CD4-positive, alpha-beta T cell treated with Interleukin-1 beta for 1 hour (primary cell): ENCODE measurements at regions not wholly inside any gene's neighbourhood (a gene's known extent, or its start where the extent isn't known, plus 50 kb on each side); places are given as distances from the start of the nearest gene placed in this dataset.
"Not testable (repeated sequence)": the region's sequence is repeated elsewhere in the genome, so short reads cannot be mapped to it uniquely, and the experiment has no call there.

Experiments
- DNase-seq, 2 donors: peaks; one replicate each; pipeline ENCODE4 v3.0.0-alpha.2; 2020 to 2022

DNA sequence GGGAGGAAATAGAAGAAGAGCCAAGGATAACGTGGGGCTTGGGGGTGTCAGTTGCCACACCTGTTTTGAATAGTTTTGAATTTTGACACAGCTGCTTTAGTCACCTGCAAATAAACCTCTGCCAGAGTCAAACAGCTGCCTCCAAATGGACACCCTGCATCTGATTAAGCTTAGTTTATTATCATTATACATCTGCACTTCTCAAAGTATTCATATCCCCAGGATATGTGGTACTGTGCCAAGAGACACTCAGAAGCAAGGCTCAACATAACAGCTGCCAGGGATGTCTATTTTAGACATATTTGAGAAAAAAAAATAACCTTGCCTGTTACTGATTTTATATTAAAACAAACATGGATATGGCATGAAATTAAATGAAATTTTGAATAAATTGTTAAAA, 122.5 kb upstream of the WDR75 start:
- DNase-seq: no peak

DNA sequence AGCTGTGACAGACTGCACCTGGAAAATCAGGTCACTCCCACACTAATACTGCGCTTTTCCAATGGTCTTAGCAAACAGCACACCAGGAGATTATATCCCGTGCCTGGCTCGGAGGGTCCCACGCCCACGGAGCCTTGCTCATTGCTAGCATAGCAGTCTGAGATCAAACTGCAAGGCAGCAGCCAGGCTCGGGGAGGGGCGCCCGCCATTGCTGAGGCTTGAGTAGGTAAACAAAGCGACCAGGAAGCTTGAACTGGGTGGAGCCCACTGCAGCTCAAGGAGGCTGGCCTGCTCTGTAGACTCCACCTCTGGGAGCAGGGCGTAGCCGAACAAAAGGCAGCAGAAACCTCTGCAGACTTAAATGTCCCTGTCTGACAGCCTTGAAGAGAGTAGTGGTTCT, 121.8 kb upstream of the WDR75 start:
- DNase-seq: not testable (repeated sequence)

DNA sequence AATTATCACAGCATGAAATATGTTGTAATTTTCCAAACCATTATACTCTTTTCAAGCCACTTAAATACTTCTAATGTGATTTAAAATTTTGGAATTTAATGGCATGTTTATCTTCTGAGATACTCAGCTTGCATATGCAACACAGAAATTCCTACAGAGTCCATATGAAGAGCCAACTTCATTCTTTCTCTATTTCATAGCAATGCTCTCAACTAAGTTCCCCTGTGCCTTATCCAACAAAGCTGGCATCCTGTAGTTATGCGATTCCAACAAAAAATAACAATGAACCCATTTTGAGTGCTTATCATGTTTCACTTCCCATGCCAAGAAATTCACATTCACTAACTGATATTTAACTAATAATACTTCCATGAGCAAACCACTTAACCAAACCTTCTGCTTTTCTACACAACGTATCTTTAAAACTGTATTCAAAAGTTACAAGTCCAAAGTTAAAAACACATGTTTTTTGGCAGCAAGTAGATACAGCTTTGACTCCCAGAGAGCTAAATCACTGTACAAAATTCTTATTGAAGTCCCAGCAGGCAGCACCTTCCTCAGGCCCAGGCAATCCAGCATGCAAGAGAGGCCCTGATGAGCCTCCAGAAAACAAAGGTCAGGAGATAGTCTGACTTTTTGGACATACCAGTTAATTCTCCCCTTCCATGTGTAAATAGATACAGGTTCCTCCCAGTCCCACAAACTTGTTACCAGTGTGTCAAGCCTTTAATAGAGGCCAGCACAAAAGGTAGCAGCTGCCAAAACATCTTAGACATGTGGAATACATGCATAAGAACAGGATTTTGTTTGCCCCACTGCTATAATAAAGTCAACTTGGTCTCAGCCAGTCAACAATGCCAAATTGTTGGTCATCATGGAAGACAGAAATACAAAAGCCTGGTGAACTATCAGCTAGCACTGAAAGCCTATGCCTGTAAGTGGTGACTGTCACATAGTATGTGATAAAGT, 113.1 kb upstream of the WDR75 start:
- no peak for DNase-seq

DNA sequence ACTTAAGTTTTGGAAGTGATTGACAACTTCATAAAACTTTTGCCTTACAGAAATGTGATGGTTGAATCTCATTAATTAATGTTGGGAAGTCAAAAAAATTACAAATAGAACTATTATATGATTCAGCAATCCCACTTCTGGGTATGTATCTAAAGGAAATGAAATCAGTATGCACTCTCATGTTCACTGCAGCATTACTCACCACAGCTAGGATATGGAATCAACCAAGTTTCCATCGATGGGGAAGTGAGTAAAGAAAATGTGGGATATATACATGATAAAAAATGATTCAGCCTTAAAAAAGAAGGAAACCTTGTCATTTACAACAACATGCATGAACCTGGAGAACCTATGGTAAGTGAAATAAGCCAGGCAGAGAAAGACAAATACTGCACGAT, 112.4 kb upstream of the WDR75 start:
- no peak for DNase-seq

DNA sequence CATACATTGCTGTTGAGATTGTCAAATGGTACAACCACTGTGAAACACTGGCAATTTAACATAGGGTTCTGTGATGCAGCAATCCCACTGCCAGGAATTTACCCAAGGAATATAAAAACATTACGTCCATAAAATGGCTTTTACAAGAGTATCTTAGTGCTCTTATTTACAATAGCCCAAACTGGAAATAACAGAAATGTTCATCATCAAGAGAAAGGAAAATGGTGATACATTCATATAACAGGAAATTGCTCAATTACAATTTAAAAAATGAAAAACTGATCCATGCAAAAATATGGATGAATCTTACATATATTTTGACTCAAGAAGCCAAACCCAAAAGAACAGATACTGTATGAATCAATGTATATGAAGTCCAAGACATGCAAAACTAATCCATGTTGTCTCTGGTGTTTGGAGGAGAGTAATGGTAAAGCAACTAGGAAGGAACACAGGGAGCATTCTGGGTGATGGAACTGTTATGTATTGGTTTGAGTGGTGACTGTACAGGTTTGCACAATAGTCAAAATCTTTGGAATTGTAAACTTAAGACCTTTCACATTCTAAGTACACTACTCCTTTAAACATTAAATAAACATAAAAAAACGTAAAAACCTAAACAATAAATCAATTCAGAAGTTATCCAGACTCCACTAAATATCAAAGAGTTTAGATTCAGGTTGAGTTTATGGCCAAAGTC, 104.8 kb upstream of the WDR75 start:
- DNase-seq: no peak

DNA sequence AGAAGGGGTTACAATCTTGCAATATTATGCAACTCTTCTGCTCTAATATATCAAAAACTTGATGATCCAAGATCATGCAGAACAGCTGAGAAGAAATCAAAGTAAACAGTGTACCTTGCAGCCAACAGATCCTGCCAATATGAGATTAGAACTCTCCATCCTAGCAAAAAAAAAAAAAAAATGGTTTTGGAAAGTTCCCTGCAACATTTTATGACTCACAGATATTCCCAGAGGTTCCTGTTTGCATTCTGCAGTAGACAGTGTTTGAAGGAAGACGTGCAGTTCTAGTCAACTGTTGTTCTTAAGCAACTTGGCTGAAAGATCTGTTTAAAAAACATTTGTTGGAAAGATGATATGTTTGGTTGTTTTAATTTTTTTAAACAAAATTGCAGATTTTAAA, 103.6 kb upstream of the WDR75 start:
- no peak for DNase-seq

DNA sequence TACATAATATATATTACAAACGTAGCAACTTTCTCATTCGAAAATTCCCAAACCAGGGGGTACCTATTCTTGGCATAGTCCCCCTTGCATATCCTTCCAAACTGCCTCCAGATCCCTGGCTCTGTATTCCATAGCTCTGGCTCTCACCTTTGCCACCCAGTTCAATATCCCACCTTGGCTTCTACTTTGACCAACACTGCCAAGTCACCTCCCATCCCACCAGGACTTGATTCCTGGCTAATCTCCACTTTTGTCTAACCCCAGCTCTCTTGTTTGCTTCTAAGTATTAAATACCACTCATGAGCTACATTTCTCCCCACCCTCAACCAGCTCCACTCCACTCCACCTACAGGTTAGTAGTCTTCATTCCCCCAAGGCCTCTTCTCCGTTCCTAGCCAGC, 103.2 kb upstream of the WDR75 start:
- DNase-seq: no peak

DNA sequence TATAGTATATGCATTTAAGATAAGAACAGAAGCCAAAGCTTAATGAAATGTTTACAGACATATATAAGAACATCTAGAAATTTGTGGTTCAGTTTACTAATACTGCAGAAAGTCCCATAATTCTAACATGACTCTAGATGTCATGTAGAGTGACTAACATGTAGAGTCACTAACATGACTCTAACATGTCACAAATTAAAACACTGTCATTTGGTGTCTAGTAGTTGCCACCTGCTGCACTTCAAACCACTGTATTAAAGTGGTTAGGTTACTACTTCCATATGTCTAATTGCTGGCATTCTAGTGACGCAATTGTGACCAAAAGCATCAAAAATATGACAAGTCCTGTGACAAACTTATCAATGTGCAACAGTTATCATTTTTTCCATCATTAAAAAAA, 100.2 kb upstream of the WDR75 start:
- no peak for DNase-seq

DNA sequence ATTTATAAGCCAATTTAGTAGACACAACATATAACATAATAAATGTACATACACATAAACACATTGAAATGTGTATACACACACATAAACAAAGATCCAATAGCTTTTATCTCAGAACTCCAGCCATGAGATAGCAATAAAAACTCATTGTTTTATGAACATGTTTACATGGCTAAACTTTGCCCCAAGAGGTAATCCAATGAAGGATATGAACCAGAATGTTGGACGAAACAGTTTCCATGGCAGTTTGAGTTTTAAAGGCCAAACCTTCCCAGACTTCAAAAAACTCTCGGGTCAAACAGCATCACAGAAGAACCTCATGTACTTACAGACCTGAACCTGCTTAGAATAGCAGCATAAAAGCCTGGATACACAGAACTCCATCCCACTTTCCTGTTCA, 97.2 kb upstream of the WDR75 start:
- DNase-seq: no peak

DNA sequence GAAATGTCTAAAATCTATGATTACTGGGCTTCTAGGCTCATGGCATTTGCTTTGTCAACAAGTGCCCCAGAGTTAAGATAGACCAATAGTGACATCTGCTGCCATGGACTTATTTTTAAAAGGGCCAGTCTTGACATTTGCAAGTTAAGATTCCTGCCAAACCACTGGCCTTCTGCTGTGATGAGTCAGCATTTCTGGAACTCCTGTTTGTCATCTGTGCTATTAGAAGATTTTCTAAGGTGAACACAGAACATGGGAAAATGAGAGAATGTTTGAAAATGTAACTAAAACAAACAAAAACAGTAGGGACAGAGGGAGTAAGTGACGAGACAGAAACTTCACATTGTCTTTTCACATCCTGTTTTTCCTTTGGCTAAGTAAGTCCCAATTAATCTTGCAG, 93.7 kb upstream of the WDR75 start:
- DNase-seq: peak in 1 of 2 donors; percentile 60

DNA sequence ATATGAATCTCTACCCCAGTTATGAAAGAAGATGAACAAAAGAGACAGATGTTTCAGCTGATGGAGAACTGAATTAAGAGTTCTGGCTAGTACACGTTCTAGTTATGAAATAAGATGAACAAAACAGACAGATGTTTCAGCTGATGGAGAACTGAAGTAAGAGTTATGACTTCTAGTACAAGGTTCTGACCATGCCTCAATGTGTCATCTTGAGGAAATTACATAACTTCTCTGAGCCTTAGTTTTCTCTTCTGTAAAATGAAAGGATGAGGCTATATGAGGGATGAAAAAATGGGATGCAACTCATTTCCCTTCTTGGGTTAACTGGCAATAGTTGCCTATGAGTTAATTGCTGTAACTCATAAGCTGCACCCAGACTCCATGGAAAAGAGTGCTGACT, 92.9 kb upstream of the WDR75 start:
- DNase-seq: no peak

DNA sequence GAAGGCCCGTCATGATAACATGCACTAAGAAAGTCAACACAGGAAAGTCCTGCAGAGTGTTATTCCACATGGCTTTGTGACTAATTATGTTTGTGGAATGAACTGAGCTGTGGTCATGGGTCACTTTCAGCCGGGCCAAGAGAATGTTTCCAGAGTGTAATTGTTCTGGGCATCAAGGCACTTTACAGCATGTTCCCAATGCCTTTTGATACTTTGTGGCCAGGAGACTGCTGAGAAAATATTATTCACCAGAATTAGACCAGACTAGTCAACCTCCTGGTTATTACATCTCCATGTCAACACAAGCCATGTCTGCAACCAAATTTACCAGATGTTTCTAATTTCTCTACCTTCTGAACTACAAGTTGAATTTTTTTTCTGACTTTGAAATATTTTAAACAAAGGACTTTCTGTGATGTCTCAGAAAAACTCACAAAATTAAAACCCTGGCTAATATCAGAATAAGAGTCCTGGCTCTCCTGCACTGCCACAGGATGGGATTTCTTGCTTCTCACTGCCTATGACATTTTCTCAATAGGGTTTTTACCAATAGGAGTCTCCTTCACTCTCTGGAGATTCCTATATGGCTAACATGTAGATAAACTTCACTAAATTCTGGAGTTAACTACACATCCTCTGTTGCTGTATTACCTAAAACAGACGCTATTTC, 90.6 kb upstream of the WDR75 start:
- no peak for DNase-seq

DNA sequence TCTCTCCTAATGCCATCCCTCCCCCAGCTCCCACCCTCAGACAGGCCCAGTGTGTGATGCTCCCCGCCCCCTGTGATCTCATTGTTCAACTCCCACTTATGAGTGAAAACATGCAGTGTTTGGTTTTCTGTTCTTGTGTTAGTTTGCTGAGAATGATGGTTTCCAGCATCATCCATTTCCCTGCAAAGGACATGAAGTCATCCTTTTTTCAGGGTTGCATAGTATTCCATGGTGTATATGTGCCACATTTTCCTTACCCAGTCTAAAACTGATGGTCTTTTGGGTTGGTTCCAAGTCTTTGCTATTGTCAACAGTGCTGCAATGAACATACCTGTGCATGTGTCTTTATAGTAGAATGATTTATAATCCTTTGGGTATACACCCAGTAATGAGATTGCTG, 89.3 kb upstream of the WDR75 start:
- DNase-seq: not testable (repeated sequence)

DNA sequence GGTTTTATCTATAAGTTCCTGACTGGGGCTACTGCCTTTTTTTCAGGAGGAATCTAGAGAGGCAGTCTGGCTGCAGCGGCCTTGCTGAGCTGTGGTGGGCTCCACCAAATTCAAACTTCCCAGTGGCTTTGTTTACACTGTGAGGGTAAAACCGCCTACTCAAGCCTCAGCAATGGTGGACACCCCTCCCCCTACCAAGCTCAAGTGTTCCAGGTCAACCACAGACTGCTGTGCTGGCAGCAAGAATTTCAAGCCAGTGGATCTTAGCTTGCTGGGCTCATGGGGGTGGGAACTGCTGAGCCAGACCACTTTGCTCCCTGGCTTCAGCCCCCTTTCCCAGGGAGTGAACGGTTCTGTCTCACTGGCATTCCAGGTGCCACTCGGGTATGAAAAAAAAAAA, 83.9 kb upstream of the WDR75 start:
- not testable (repeated sequence) for DNase-seq

DNA sequence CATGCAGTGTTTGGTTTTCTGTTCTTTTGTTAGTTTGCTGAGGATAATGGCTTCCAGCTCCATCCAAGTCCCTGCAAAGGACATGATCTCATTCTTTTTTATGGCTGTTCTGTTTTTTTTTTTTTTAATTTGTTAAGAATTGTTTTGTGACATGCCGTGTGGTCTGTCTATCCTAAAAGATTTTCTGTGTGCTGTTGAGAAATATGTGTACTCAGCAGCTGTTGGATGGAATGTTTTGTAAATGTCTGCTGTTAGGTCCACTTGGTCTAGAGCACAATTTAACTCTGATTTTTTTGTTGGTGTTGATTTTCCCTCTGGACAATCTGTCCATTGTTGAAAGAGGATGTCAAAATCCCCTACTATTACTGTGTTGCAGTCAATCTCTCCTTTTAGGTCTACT, 80.4 kb upstream of the WDR75 start:
- no peak for DNase-seq

DNA sequence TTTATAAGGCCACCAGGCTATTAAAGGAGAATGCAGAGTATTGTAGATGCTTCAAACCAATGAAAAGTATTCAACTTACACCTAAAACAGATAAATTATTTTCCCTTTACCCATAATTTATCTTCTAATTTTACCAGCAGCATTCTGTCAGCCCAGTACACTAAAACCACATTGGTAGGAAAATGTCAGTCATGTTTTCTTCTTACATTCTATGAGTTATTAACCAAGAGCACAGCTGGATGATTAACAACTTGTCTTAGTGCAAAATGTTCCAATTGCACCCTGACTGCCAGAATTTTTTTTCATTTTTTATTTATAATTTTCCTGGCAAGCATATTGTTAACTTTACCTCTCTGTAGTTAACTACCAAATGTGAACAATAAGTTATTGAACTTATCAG, 79.0 kb upstream of the WDR75 start:
- DNase-seq: no peak

DNA sequence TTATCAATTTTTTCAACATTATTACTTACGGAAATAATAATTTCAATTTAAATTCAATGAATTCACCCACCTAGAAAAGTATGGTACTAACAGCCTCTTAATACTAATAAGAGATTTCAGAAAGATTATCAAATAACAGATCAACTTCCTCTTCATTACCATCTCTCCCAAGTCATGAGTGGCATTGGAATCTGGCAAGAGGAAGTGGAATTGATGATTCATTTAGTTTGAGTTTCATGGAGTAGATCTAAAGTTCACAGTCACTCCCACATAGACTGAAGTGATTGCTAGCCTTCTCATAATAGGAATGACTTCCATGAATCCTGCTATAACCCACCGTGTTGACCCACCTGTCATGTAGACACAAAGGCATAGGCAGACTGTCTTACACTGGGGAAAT, 77.7 kb upstream of the WDR75 start:
- no peak for DNase-seq

DNA sequence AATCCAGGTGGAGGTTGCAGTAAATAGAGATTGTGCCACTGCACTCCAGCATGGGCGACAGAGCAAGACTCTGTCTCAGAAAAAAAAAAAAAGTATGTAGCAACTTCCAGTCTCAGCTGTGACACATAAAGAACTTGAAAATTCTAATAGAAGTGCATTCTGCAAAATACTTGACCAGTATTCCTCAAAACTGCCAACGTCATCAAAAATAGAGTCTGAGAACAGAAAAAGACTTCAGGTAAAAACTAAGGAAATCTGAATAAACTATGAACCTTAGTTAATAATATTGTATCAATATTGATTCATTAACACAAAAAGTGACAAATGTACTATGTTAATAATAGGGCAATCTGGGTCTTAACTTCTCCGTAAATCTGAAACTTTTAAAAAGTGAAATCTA, 76.7 kb upstream of the WDR75 start:
- no peak for DNase-seq

DNA sequence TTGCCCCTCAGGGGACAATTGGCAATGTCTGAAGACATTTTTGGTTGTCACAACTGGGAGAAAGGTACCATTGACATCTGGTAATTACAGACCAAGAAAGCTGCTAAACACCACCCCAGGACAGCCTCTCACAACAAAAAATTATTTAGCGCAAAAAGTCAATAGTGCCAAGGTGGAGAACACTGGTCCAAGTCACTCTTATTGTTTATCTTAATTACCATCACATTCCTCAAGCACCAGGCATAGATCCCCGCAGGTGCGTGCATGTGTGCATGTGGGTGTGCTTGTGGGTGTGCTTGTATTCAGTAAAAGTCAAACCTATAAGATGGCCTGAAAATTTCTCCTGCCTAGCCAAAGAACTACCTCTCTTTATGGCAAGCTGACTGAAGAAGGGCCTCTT, 74.9 kb upstream of the WDR75 start:
- DNase-seq: no peak

DNA sequence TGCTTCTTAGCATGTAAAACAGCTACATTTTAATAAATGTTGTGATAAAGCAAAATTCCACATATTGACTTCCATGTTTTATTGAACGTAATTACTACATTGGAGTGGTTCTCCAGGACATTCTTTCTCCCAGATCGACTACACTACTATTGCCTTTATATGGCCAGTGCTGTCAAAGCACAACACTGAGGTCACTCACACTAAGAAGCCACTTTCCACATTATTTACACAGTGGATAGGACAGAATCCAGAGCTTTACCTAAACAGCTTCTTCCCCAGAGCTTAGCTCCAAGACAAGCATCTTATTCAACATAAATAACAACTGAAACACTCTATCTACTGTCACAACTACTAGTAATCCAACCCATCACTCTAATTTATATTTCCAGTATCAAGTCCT, 73.9 kb upstream of the WDR75 start:
- no peak for DNase-seq

DNA sequence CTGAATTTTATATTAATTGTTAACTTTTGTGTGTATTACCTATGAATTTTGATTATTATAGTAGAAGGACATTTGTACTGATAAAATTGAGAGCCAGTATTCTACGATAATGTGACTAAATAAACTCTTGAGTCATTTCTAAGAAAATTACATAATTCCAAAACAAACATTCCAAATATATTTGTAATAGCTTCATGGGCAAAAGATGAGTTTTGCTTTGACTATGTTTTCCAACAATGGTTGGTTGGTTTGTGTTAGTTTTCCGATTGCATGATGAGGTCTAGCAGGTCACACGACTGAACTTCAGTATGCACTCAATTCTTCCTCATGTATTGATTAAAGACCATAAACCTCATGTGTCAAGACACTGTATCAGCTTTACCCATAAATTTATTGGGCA, 71.7 kb upstream of the WDR75 start:
- no peak for DNase-seq

DNA sequence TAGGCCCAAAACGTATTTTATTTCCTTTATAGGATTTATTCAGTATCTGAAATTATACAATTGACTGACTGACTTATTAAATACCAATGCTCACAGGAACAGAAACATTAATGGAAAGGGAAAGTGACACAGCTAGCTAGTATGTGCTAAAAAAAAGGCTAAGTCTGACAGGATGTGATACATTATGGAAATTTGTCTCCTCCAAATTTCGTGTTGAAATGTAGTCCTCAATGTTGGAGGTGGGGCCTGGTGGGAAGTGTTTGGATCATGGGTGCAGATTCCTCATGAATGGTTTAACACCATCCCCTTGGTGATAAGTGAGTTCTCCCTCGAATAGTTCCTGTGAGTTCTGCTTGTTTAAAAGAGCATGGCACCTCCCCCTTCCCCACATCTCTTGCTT, 70.6 kb upstream of the WDR75 start:
- DNase-seq: no peak

DNA sequence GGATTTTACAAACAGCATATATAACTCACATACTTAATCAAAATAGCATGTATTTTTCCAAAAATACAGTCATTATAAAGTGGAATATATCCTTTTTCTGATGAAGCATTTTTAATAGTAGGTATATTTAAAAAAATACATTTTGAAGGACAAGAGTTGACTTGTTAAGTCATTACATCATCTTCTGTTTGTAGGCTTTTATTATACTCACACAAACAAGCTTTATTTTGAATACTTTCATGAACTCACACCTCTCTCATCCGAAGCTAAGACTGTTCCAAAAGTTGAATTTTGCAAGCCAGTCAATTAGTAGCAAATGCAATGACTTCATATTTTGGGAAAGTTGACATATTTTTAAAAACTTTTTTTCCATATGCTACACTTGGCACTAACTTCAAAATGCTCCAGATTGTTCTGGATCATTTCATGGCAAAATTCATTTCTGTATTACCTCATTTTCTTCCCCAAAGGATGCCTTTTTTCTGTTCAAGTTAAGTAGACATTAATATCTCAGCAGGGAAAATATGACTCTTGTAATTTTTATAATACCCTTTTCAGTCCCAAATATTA, 68.5 kb upstream of the WDR75 start:
- no peak for DNase-seq

DNA sequence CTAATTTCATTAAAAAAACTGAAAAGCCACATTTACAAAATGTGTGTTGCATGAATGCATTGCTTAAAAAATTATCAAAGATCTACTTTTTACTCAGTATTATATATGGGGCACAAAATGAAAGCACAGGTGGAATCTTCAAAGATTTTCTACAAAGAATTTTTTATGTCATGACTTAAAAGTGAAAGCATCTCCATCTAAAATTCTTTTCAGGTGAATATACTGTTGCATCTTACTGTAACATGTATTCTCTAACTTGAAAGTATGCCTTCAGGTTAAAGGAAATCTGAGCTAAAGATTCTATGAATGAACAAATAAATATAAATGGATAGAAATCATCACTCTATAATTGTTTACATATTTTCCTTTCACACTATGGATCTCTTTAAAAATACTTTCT, 66.8 kb upstream of the WDR75 start:
- DNase-seq: no peak
